ENCODE measurements at regions not wholly inside any gene's neighbourhood (a gene's known extent, or its start where the extent isn't known, plus 50 kb on each side); places are given as distances from the start of the nearest gene placed in this dataset.
A peak's percentile ranks its signal among the peaks of the same experiment; 100 is the strongest.

- FAIRE-seq, result peak; percentile 79
Measured at GRCh38 chr12:116492703-116493324, 66.4 kb upstream of the MAP1LC3B2 start.

GRCh38 chr12:116495260-116495659 lies 63.9 kb upstream of the MAP1LC3B2 start:
- DNase-seq (ENCODE audit: low read depth, low spot score), result peak; percentile 48
- Histone ChIP-seq H3K4me1 (ENCODE audit: control insufficient read depth, extremely low read depth, insufficient read depth, low read length) (peaks cover 23% of the 10 kb centered on the region), H3K36me3 (ENCODE audit: control insufficient read depth in 2 of 2, extremely low read depth in 1 of 2, insufficient read depth in 2 of 2, low read length in 2 of 2) (no peaks in the 10 kb centered on the region), H3K9ac (ENCODE audit: control insufficient read depth, extremely low read depth, insufficient read depth, low read length) (no peak overlapping the region), H3K4me2 (ENCODE audit: control insufficient read depth, extremely low read depth, insufficient read depth, low read depth, low read length) (no peak overlapping the region), H4K20me1 (ENCODE audit: control insufficient read depth, extremely low read depth, insufficient read depth, low read length) (no peaks in the 10 kb centered on the region), H3K79me2 (ENCODE audit: control insufficient read depth, insufficient read depth, low read length) (no peaks in the 10 kb centered on the region), H3K27me3 (ENCODE audit: control insufficient read depth, extremely low read depth, insufficient read depth, low read length) (no peaks in the 10 kb centered on the region), H3K9me3 (ENCODE audit: control insufficient read depth, low read depth, low read length) (no peaks in the 10 kb centered on the region), H2AFZ (ENCODE audit: control insufficient read depth, low read length) (no peak overlapping the region), H3K4me3 (ENCODE audit: control insufficient read depth in 2 of 3, extremely low read depth in 1 of 3, insufficient read depth in 2 of 3, low read depth in 1 of 3, low read length in 3 of 3) (no peak overlapping the region), H3K9me1 (ENCODE audit: control insufficient read depth, extremely low read depth, insufficient read depth, low read length) (no peaks in the 10 kb centered on the region), H3K27ac (ENCODE audit: control insufficient read depth, insufficient read depth, low read length) (no peak overlapping the region)
- TF ChIP-seq CTCF (optimal IDR thresholded peaks at IDR 0.05 in 1 of 3, IDR thresholded peaks at IDR 0.05 in 1 of 3, conservative IDR thresholded peaks at IDR 0.05 in 1 of 3; ENCODE audit: extremely low read depth in 1 of 3, insufficient read depth in 2 of 3, low read length in 3 of 3), result no peak
- TF ChIP-seq EZH2 (IDR thresholded peaks at IDR 0.05; ENCODE audit: low read length), result no peak
- dilution Hi-C loops (cut with MboI; ENCODE audit: extremely low pct_ligation_motif_present, low sequenced_read_pairs), result no loop called here
- FAIRE-seq, result no peak

More at GRCh38 chr12:116492703-116493324, 66.4 kb upstream of the MAP1LC3B2 start:
- no peaks in the 10 kb centered on the region for H3K27me3 ChIP-seq (ENCODE audit: control insufficient read depth, extremely low read depth, insufficient read depth, low read length)
- no peak overlapping the region for H3K4me3 ChIP-seq (ENCODE audit: control insufficient read depth in 2 of 3, extremely low read depth in 1 of 3, insufficient read depth in 2 of 3, low read depth in 1 of 3, low read length in 3 of 3)
- peaks cover 29% of the 10 kb centered on the region for H3K4me1 ChIP-seq (ENCODE audit: control insufficient read depth, extremely low read depth, insufficient read depth, low read length)
- H3K36me3 ChIP-seq (ENCODE audit: control insufficient read depth in 2 of 2, extremely low read depth in 1 of 2, insufficient read depth in 2 of 2, low read length in 2 of 2), result no peaks in the 10 kb centered on the region
- H4K20me1 ChIP-seq (ENCODE audit: control insufficient read depth, extremely low read depth, insufficient read depth, low read length), result no peaks in the 10 kb centered on the region
- H2AFZ ChIP-seq (ENCODE audit: control insufficient read depth, low read length), result no peak overlapping the region
- peak overlapping the region; percentile 34 for H3K9ac ChIP-seq (ENCODE audit: control insufficient read depth, extremely low read depth, insufficient read depth, low read length)
- no peaks in the 10 kb centered on the region for H3K9me1 ChIP-seq (ENCODE audit: control insufficient read depth, extremely low read depth, insufficient read depth, low read length)
- H3K27ac ChIP-seq (ENCODE audit: control insufficient read depth, insufficient read depth, low read length), result peak overlapping the region; percentile 80
- H3K9me3 ChIP-seq (ENCODE audit: control insufficient read depth, low read depth, low read length), result peaks cover 2% of the 10 kb centered on the region
- DNase-seq (ENCODE audit: low read depth, low spot score), result no peak
- no peak overlapping the region for H3K4me2 ChIP-seq (ENCODE audit: control insufficient read depth, extremely low read depth, insufficient read depth, low read depth, low read length)
- dilution Hi-C loops (cut with MboI; ENCODE audit: extremely low pct_ligation_motif_present, low sequenced_read_pairs), result no loop called here
- TF ChIP-seq CTCF (optimal IDR thresholded peaks at IDR 0.05 in 1 of 3, IDR thresholded peaks at IDR 0.05 in 1 of 3, conservative IDR thresholded peaks at IDR 0.05 in 1 of 3; ENCODE audit: extremely low read depth in 1 of 3, insufficient read depth in 2 of 3, low read length in 3 of 3) (no peak), EZH2 (IDR thresholded peaks at IDR 0.05; ENCODE audit: low read length) (no peak)
- H3K79me2 ChIP-seq (ENCODE audit: control insufficient read depth, insufficient read depth, low read length), result no peaks in the 10 kb centered on the region
